Suprapubic skin (tissue), 4 donors: ENCODE measurements at regions not wholly inside any gene's neighbourhood (a gene's known extent, or its start where the extent isn't known, plus 50 kb on each side); places are given as distances from the start of the nearest gene placed in this dataset.

Experiments
- CTCF ChIP-seq, 2 donors: fragments of 200-600 bp in 1 of 2; fragments of 450-650 bp in 1 of 2; sonication (generic) in 1 of 2; IDR thresholded peaks; one replicate each; pipeline ENCODE4 v1.5.1; 2016 to 2019; ENCODE audit warnings: antibody characterized with exemption in 2 of 2, mild to moderate bottlenecking in 1 of 2, moderate library complexity in 1 of 2
- EP300 ChIP-seq: sonication (generic); formaldehyde crosslinking; IDR thresholded peaks from one replicate; pipeline ENCODE4 v1.6.1; 2017; ENCODE audit warnings: antibody characterized with exemption
- POLR2A ChIP-seq, 2 donors: fragments of 450-650 bp; IDR thresholded peaks; one replicate each; pipeline ENCODE4 v1.6.1; 2017; ENCODE audit warnings: antibody characterized with exemption in 2 of 2, mild to moderate bottlenecking in 2 of 2, moderate library complexity in 2 of 2
- POLR2AphosphoS5 ChIP-seq, 3 donors: sonication (generic); formaldehyde crosslinking; IDR thresholded peaks; one replicate each; pipeline ENCODE4 v1.6.1; 2017; ENCODE audit warnings: antibody characterized with exemption in 3 of 3

- TF ChIP-seq CTCF (IDR thresholded peaks at IDR 0.05) (no peak), EP300 (no peak), POLR2A (IDR thresholded peaks at IDR 0.05) (no peak), POLR2AphosphoS5 (IDR thresholded peaks at IDR 0.05) (no peak)
These were observed 629.3 kb downstream of the MID1IP1 start for GRCh38 chrX:39430551-39430950.
